K562 (cell line): ENCODE measurements at regions not wholly inside any gene's neighbourhood (a gene's known extent, or its start where the extent isn't known, plus 50 kb on each side); places are given as distances from the start of the nearest gene placed in this dataset.

Experiments
- ARID2 ChIP-seq: fragments of 450-650 bp; IDR thresholded peaks from 2 replicates; pipeline ENCODE4 v1.6.1; 2017; ENCODE audit warnings: antibody characterized with exemption, mild to moderate bottlenecking
- BCL6 ChIP-seq: fragments of 250-450 bp; sonication (Bioruptor Pico); IDR thresholded peaks from 2 replicates; pipeline ENCODE4 v1.4.0; 2020
- CCAR2 ChIP-seq: fragments of 200-400 bp; formaldehyde crosslinking; IDR thresholded peaks from 2 replicates; pipeline ENCODE4 v1.6.1; 2017; ENCODE audit warnings: mild to moderate bottlenecking, low read depth, low read length
- ETV6 ChIP-seq, 3 experiments: fragments of 150-350 bp in 1 of 3; sonication (generic) in 1 of 3; formaldehyde crosslinking in 1 of 3; IDR thresholded peaks; 2 replicates each; pipeline versions ENCODE4 v1.6.1 to v1.8.0; 2014 to 2022; ENCODE audit warnings: borderline replicate concordance in 2 of 3, low read depth in 2 of 3, antibody characterized with exemption in 1 of 3, low read length in 1 of 3, mild to moderate bottlenecking in 1 of 3, missing genetic modification reagents in 1 of 3
- FOSL1 ChIP-seq: fragments of 200-800 bp; sonication (Bioruptor generic); conservative IDR thresholded peaks from 2 replicates; pipeline ENCODE4 v1.6.1; 2016; ENCODE audit warnings: missing genetic modification characterization, missing compliant biosample characterization
- FOXA3 ChIP-seq, 2 experiments: fragments of 450-650 bp in 1 of 2; sonication (generic) in 1 of 2; formaldehyde crosslinking; IDR thresholded peaks in 1 of 2; conservative IDR thresholded peaks in 1 of 2; 2 replicates each; pipeline versions ENCODE4 v1.4.0 to v1.8.0; 2020 to 2022; ENCODE audit warnings: mild to moderate bottlenecking in 2 of 2, missing genetic modification reagents in 1 of 2
- GTF2E2 ChIP-seq: fragments of 200-800 bp; sonication (Bioruptor generic); IDR thresholded peaks from 2 replicates; pipeline ENCODE4 v1.6.1; 2016; ENCODE audit warnings: missing genetic modification characterization, missing compliant biosample characterization
- HMG20B ChIP-seq: fragments of 250-450 bp; sonication (Bioruptor Pico); IDR thresholded peaks from 2 replicates; pipeline ENCODE4 v1.5.0; 2021; ENCODE audit warnings: mild to moderate bottlenecking
- HMGN3 ChIP-seq: IDR thresholded peaks from 2 replicates; pipeline ENCODE4 v1.6.1; 2011; ENCODE audit warnings: borderline replicate concordance, low read depth, mild to moderate bottlenecking, mixed read lengths, low read length; ENCODE audit not compliant: insufficient read length; ENCODE audit errors: extremely low read depth
- MAFK ChIP-seq: IDR thresholded peaks from 2 replicates; pipeline ENCODE4 v1.6.1; 2011; ENCODE audit warnings: low read length, improper control_type of control experiment
- MXD1 ChIP-seq: fragments of 250-450 bp; sonication (Bioruptor Pico); IDR thresholded peaks from 2 replicates; pipeline ENCODE4 v1.8.0; 2021; ENCODE audit warnings: borderline replicate concordance, mild to moderate bottlenecking, moderate library complexity; ENCODE audit not compliant: poor library complexity, severe bottlenecking
- NCOR1 ChIP-seq: fragments of 450-650 bp; IDR thresholded peaks from 2 replicates; pipeline ENCODE4 v1.6.1; 2016; ENCODE audit warnings: mild to moderate bottlenecking, moderate library complexity
- NONO ChIP-seq, 2 experiments: fragments of 200-400 bp in 1 of 2; fragments of 450-650 bp in 1 of 2; formaldehyde crosslinking in 1 of 2; IDR thresholded peaks; 2 replicates each; pipeline ENCODE4 v1.6.1; 2017; ENCODE audit warnings: low read depth in 2 of 2, mild to moderate bottlenecking in 2 of 2, moderate library complexity in 2 of 2, low read length in 1 of 2
- PKNOX1 ChIP-seq: fragments of 450-650 bp; IDR thresholded peaks from 2 replicates; pipeline ENCODE4 v1.6.1; 2016
- POLR2G ChIP-seq: fragments of 200-400 bp; formaldehyde crosslinking; IDR thresholded peaks from 2 replicates; pipeline ENCODE4 v1.6.1; 2017; ENCODE audit warnings: low read depth, mild to moderate bottlenecking, antibody characterized with exemption, low read length, moderate library complexity
- RCOR1 ChIP-seq, 2 experiments: IDR thresholded peaks; 2 replicates each; pipeline ENCODE4 v1.6.1; 2012; ENCODE audit warnings: low read depth in 2 of 2, low read length in 2 of 2, borderline replicate concordance in 1 of 2, improper control_type of control experiment in 1 of 2
- SMAD1 ChIP-seq: fragments of 150-350 bp; IDR thresholded peaks from 2 replicates; pipeline ENCODE4 v1.6.1; 2014; ENCODE audit warnings: low read length, low read depth; ENCODE audit not compliant: partially characterized antibody
- SMARCA4 ChIP-seq: fragments of 450-650 bp; IDR thresholded peaks from 2 replicates; pipeline ENCODE4 v1.6.1; 2016
- SMARCB1 ChIP-seq: IDR thresholded peaks from 2 replicates; pipeline ENCODE4 v1.6.1; 2011; ENCODE audit warnings: improper control_type of control experiment, low read depth; ENCODE audit not compliant: insufficient read length
- SRSF3 ChIP-seq: fragments of 200-400 bp; formaldehyde crosslinking; IDR thresholded peaks from 2 replicates; pipeline ENCODE4 v1.6.1; 2016; ENCODE audit warnings: mild to moderate bottlenecking, low read length, moderate library complexity; ENCODE audit not compliant: insufficient read depth
- TARDBP ChIP-seq: fragments of 450-650 bp; IDR thresholded peaks from 2 replicates; pipeline ENCODE4 v1.6.1; 2016
- TCF3 ChIP-seq: sonication (generic); formaldehyde crosslinking; IDR thresholded peaks from 2 replicates; pipeline ENCODE4 v1.4.0; 2020; ENCODE audit warnings: mild to moderate bottlenecking, missing genetic modification reagents
- ZBTB7A ChIP-seq: IDR thresholded peaks from 2 replicates; pipeline ENCODE4 v1.6.1; 2011; ENCODE audit warnings: low read depth, mild to moderate bottlenecking, low read length, moderate library complexity, borderline replicate concordance; ENCODE audit not compliant: control insufficient read depth
- ZNF316 ChIP-seq: fragments of 450-650 bp; IDR thresholded peaks from 2 replicates; pipeline ENCODE4 v1.6.1; 2016
- ZNF707 ChIP-seq: fragments of 250-450 bp; sonication (Bioruptor Pico); conservative IDR thresholded peaks from 2 replicates; pipeline ENCODE4 v1.8.0; 2022; ENCODE audit warnings: inconsistent platforms, mild to moderate bottlenecking, moderate library complexity
- TF ChIP-seq, protein P1 (sequence below), 2 experiments: IDR thresholded peaks; 2 replicates each; pipeline ENCODE4 v1.6.1; 2012; ENCODE audit warnings: improper control_type of control experiment in 2 of 2, low read depth in 2 of 2, low read length in 2 of 2, borderline replicate concordance in 1 of 2

GRCh38 chr2:55120634-55121359 is 70.5 kb upstream of the RTN4 start (continued):
- TF ChIP-seq BCL6 (CRISPR knock-in tag) = no peak
- no peak for TF ChIP-seq CCAR2
- TF ChIP-seq, protein P1, sequence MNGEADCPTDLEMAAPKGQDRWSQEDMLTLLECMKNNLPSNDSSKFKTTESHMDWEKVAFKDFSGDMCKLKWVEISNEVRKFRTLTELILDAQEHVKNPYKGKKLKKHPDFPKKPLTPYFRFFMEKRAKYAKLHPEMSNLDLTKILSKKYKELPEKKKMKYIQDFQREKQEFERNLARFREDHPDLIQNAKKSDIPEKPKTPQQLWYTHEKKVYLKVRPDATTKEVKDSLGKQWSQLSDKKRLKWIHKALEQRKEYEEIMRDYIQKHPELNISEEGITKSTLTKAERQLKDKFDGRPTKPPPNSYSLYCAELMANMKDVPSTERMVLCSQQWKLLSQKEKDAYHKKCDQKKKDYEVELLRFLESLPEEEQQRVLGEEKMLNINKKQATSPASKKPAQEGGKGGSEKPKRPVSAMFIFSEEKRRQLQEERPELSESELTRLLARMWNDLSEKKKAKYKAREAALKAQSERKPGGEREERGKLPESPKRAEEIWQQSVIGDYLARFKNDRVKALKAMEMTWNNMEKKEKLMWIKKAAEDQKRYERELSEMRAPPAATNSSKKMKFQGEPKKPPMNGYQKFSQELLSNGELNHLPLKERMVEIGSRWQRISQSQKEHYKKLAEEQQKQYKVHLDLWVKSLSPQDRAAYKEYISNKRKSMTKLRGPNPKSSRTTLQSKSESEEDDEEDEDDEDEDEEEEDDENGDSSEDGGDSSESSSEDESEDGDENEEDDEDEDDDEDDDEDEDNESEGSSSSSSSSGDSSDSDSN (IDR thresholded peaks at IDR 0.05; ENCODE audit: borderline replicate concordance in 1 of 2, low read depth in 2 of 2, low read length in 2 of 2) = peak in 1 of 2 experiments; percentile 59; a peak in 1 of 4 replicates
- peak; percentile 73 for TF ChIP-seq SMARCA4
- no peak for TF ChIP-seq ZNF707 (CRISPR knock-in tag)
- no peak for TF ChIP-seq NONO (IDR thresholded peaks at IDR 0.05; ENCODE audit: low read depth in 2 of 2, low read length in 1 of 2)
- no peak for TF ChIP-seq SMARCB1
- no peak for TF ChIP-seq MXD1 (CRISPR knock-in tag)
- TF ChIP-seq SRSF3 = no peak
- no peak for TF ChIP-seq HMG20B (CRISPR knock-in tag)
- peak; percentile 89 for TF ChIP-seq PKNOX1
- no peak for TF ChIP-seq TARDBP
- TF ChIP-seq FOXA3 (CRISPR knock-in tag; conservative IDR thresholded peaks at IDR 0.05 in 1 of 2, IDR thresholded peaks at IDR 0.05 in 1 of 2) = no peak
- TF ChIP-seq RCOR1 (IDR thresholded peaks at IDR 0.05; ENCODE audit: borderline replicate concordance in 1 of 2, low read depth in 2 of 2, low read length in 2 of 2) = peak in 1 of 2 experiments; percentile 72; a peak in 2 of 4 replicates
- no peak for TF ChIP-seq MAFK
- TF ChIP-seq FOSL1 (tag) = peak; percentile 29; the same call in 1 of the 2 replicates
- TF ChIP-seq POLR2G = no peak
- no peak for TF ChIP-seq SMAD1
- no peak for TF ChIP-seq ARID2
- no peak for TF ChIP-seq GTF2E2 (tag)
- no peak for TF ChIP-seq HMGN3
- TF ChIP-seq TCF3 = peak; percentile 79
- TF ChIP-seq ZNF316 = no peak
- TF ChIP-seq NCOR1 = peak; percentile 60
- TF ChIP-seq ZBTB7A = peak; percentile 86
- TF ChIP-seq ETV6 (IDR thresholded peaks at IDR 0.05; ENCODE audit: borderline replicate concordance in 1 of 2, low read depth in 2 of 2, low read length in 1 of 2) = no peak
- no peak for TF ChIP-seq ETV6 (CRISPR knock-in tag; IDR thresholded peaks at IDR 0.05; ENCODE audit: borderline replicate concordance)
